Mesendoderm (in vitro differentiated cells): ENCODE measurements at regions not wholly inside any gene's neighbourhood (a gene's known extent, or its start where the extent isn't known, plus 50 kb on each side); places are given as distances from the start of the nearest gene placed in this dataset.

Experiments used
- DNase-seq: peaks from one replicate; pipeline ENCODE4 v3.0.0; 2013
- H2AK5ac ChIP-seq: 2 replicates; pipeline ENCODE4 v1.6.1; 2013; ENCODE audit warnings: low read length, inconsistent platforms
- H2BK120ac ChIP-seq: 2 replicates; pipeline ENCODE4 v1.6.1; 2013; ENCODE audit warnings: low read depth, mild to moderate bottlenecking, low read length, moderate library complexity, mixed read lengths
- H2BK15ac ChIP-seq: replicated peaks from 2 replicates; pipeline ENCODE4 v1.6.1; 2013; ENCODE audit warnings: low read depth, mild to moderate bottlenecking, moderate library complexity
- H2BK5ac ChIP-seq: 2 replicates; pipeline ENCODE4 v1.6.1; 2013; ENCODE audit warnings: low read length, inconsistent platforms
- H3K18ac ChIP-seq: 2 replicates; pipeline ENCODE4 v1.6.1; 2013; ENCODE audit warnings: mild to moderate bottlenecking, low read length, mixed read lengths
- H3K23ac ChIP-seq: one replicate; pipeline ENCODE4 v1.6.1; 2013; ENCODE audit warnings: low read length
- H3K27ac ChIP-seq: 2 replicates; pipeline ENCODE4 v1.5.1; 2013; ENCODE audit warnings: low read depth, mild to moderate bottlenecking, inconsistent platforms, low read length, moderate library complexity
- H3K27me3 ChIP-seq: 2 replicates; pipeline ENCODE4 v1.6.1; 2013; ENCODE audit warnings: low read length, control low read depth, mild to moderate bottlenecking, inconsistent platforms; ENCODE audit not compliant: insufficient read depth, poor library complexity
- H3K36me3 ChIP-seq: 2 replicates; pipeline ENCODE4 v1.6.1; 2013; ENCODE audit warnings: low read length, inconsistent platforms; ENCODE audit not compliant: control insufficient read depth, insufficient read depth
- H3K4ac ChIP-seq: one replicate; pipeline ENCODE4 v1.6.1; 2013; ENCODE audit warnings: low read depth, mild to moderate bottlenecking, low read length, moderate library complexity
- H3K4me1 ChIP-seq: 2 replicates; pipeline ENCODE4 v1.6.1; 2013; ENCODE audit warnings: low read depth, low read length, inconsistent platforms; ENCODE audit not compliant: control insufficient read depth
- H3K4me2 ChIP-seq: 2 replicates; pipeline ENCODE4 v1.6.1; 2013; ENCODE audit warnings: low read length
- H3K4me3 ChIP-seq: 2 replicates; pipeline ENCODE4 v1.5.1; 2013; ENCODE audit warnings: mild to moderate bottlenecking, low read length
- H3K56ac ChIP-seq: one replicate; pipeline ENCODE4 v1.6.1; 2013; ENCODE audit warnings: low read length
- H3K79me1 ChIP-seq: 2 replicates; pipeline ENCODE4 v1.6.1; 2013; ENCODE audit warnings: low read length, inconsistent platforms
- H3K79me2 ChIP-seq: 2 replicates; pipeline ENCODE4 v1.6.1; 2013; ENCODE audit warnings: mild to moderate bottlenecking, low read length; ENCODE audit not compliant: control insufficient read depth, insufficient read depth
- H3K9ac ChIP-seq: 2 replicates; pipeline ENCODE4 v1.6.1; 2013; ENCODE audit warnings: low read length, inconsistent platforms
- H4K5ac ChIP-seq: one replicate; pipeline ENCODE4 v1.6.1; 2013; ENCODE audit warnings: low read length
- H4K8ac ChIP-seq: one replicate; pipeline ENCODE4 v1.6.1; 2013; ENCODE audit warnings: low read depth, mild to moderate bottlenecking, control low read depth, low read length, moderate library complexity
- whole genome bisulfite sequencing: extraction: QIAGEN DNeasy Blood & Tissue Kit; methylation state at CpG from one replicate; pipeline ENCODE4 v1.1.7; 2013; ENCODE audit warnings: low lambda C conversion rate, missing lambda C conversion rate; ENCODE audit not compliant: insufficient coverage; ENCODE audit errors: extremely low coverage; 5-methylcytosine and 5-hydroxymethylcytosine counted together

GRCh38 chr1:106646261-106646784 is 410.2 kb upstream of the PRMT6 start:
- no peak for DNase-seq
- Histone ChIP-seq H3K18ac (no peak overlapping the region), H3K27ac (no peak overlapping the region), H3K4me2 (no peak overlapping the region), H3K4me3 (no peak overlapping the region), H2AK5ac (no peak overlapping the region), H3K56ac (no peak overlapping the region), H3K36me3 (no peaks in the 10 kb centered on the region), H2BK5ac (no peak overlapping the region), H4K8ac (no peak overlapping the region), H4K5ac (no peak overlapping the region), H3K4ac (no peak overlapping the region), H2BK15ac (no peak overlapping the region), H3K23ac (no peak overlapping the region), H3K4me1 (no peaks in the 10 kb centered on the region), H3K79me2 (no peaks in the 10 kb centered on the region), H3K9ac (no peak overlapping the region), H2BK120ac (no peak overlapping the region), H3K27me3 (no peaks in the 10 kb centered on the region), H3K79me1 (no peaks in the 10 kb centered on the region)

- no peak overlapping the region for H4K8ac ChIP-seq
- no peak overlapping the region for H3K4me2 ChIP-seq
- no peak overlapping the region for H3K27ac ChIP-seq
- H3K23ac ChIP-seq: no peak overlapping the region
- H3K56ac ChIP-seq: no peak overlapping the region
- no peak overlapping the region for H3K9ac ChIP-seq
- no peaks in the 10 kb centered on the region for H3K27me3 ChIP-seq
- no peak overlapping the region for H2BK5ac ChIP-seq
- H3K4ac ChIP-seq: no peak overlapping the region
- H3K18ac ChIP-seq: no peak overlapping the region
- H2AK5ac ChIP-seq: no peak overlapping the region
- no peaks in the 10 kb centered on the region for H3K79me2 ChIP-seq
- no peaks in the 10 kb centered on the region for H3K79me1 ChIP-seq
- H2BK15ac ChIP-seq: no peak overlapping the region
- H3K4me3 ChIP-seq: no peak overlapping the region
- no peaks in the 10 kb centered on the region for H3K4me1 ChIP-seq
- no peak for DNase-seq
- no peaks in the 10 kb centered on the region for H3K36me3 ChIP-seq
- no CpG with 5 or more reads among the region's 1 CpG for WGBS
- H2BK120ac ChIP-seq: no peak overlapping the region
- no peak overlapping the region for H4K5ac ChIP-seq
Observed at GRCh38 chr1:106646816-106647215, 409.7 kb upstream of the PRMT6 start.

- no peak for DNase-seq
- H3K4me2 ChIP-seq: no peak overlapping the region
- H3K79me2 ChIP-seq: no peaks in the 10 kb centered on the region
- H3K36me3 ChIP-seq: no peaks in the 10 kb centered on the region
- no peak overlapping the region for H2BK120ac ChIP-seq
- H2BK5ac ChIP-seq: no peak overlapping the region
- H4K5ac ChIP-seq: no peak overlapping the region
- H3K4ac ChIP-seq: no peak overlapping the region
- H3K27ac ChIP-seq: no peak overlapping the region
- no peaks in the 10 kb centered on the region for H3K4me1 ChIP-seq
- no peak overlapping the region for H2AK5ac ChIP-seq
- no peak overlapping the region for H3K23ac ChIP-seq
- no peak overlapping the region for H3K9ac ChIP-seq
- no peak overlapping the region for H2BK15ac ChIP-seq
- H3K56ac ChIP-seq: no peak overlapping the region
- no peaks in the 10 kb centered on the region for H3K27me3 ChIP-seq
- no peak overlapping the region for H3K4me3 ChIP-seq
- WGBS: no CpG with 5 or more reads among the region's 4 CpGs
- no peaks in the 10 kb centered on the region for H3K79me1 ChIP-seq
- no peak overlapping the region for H4K8ac ChIP-seq
- no peak overlapping the region for H3K18ac ChIP-seq
Observed at GRCh38 chr1:106651028-106651762, 405.3 kb upstream of the PRMT6 start.

GRCh38 chr1:106659490-106660244 is 396.8 kb upstream of the PRMT6 start:
- H3K27me3 ChIP-seq: no peaks in the 10 kb centered on the region
- H3K79me2 ChIP-seq: no peaks in the 10 kb centered on the region
- H2BK120ac ChIP-seq: no peak overlapping the region
- H2BK5ac ChIP-seq: no peak overlapping the region
- H3K4me3 ChIP-seq: no peak overlapping the region
- no peak overlapping the region for H2BK15ac ChIP-seq
- no peak overlapping the region for H3K4ac ChIP-seq
- no peaks in the 10 kb centered on the region for H3K79me1 ChIP-seq
- H3K4me1 ChIP-seq: no peaks in the 10 kb centered on the region
- H4K8ac ChIP-seq: no peak overlapping the region
- no peak overlapping the region for H3K18ac ChIP-seq
- no peak overlapping the region for H3K4me2 ChIP-seq
- H4K5ac ChIP-seq: no peak overlapping the region
- no peak overlapping the region for H3K27ac ChIP-seq
- H3K56ac ChIP-seq: no peak overlapping the region
- H3K23ac ChIP-seq: no peak overlapping the region
- WGBS: no CpG with 5 or more reads among the region's 6 CpGs
- no peak for DNase-seq
- no peaks in the 10 kb centered on the region for H3K36me3 ChIP-seq
- H3K9ac ChIP-seq: no peak overlapping the region
- H2AK5ac ChIP-seq: no peak overlapping the region

GRCh38 chr1:106675558-106675957 is 380.9 kb upstream of the PRMT6 start:
- no peak for DNase-seq
- Histone ChIP-seq H3K56ac (no peak overlapping the region), H3K79me1 (no peaks in the 10 kb centered on the region), H2BK120ac (no peak overlapping the region), H3K36me3 (no peaks in the 10 kb centered on the region), H3K4me2 (no peak overlapping the region), H3K4me1 (no peaks in the 10 kb centered on the region), H3K4ac (no peak overlapping the region), H3K27me3 (no peaks in the 10 kb centered on the region), H3K4me3 (no peak overlapping the region), H3K27ac (no peak overlapping the region), H3K18ac (no peak overlapping the region), H3K23ac (no peak overlapping the region), H3K79me2 (no peaks in the 10 kb centered on the region), H3K9ac (no peak overlapping the region), H2BK5ac (no peak overlapping the region), H2AK5ac (no peak overlapping the region), H4K5ac (no peak overlapping the region), H4K8ac (no peak overlapping the region), H2BK15ac (no peak overlapping the region)
- no CpG with 5 or more reads among the region's 1 CpG for WGBS
